GM12872 (cell line): ENCODE measurements at regions not wholly inside any gene's neighbourhood (a gene's known extent, or its start where the extent isn't known, plus 50 kb on each side); places are given as distances from the start of the nearest gene placed in this dataset.

Experiments used
- TF ChIP-seq, protein P1 (sequence below): IDR thresholded peaks from 3 replicates; pipeline ENCODE4 v1.5.1; 2011; ENCODE audit warnings: low read depth, mild to moderate bottlenecking, low read length, moderate library complexity; ENCODE audit not compliant: insufficient read depth

- TF ChIP-seq, protein P1, sequence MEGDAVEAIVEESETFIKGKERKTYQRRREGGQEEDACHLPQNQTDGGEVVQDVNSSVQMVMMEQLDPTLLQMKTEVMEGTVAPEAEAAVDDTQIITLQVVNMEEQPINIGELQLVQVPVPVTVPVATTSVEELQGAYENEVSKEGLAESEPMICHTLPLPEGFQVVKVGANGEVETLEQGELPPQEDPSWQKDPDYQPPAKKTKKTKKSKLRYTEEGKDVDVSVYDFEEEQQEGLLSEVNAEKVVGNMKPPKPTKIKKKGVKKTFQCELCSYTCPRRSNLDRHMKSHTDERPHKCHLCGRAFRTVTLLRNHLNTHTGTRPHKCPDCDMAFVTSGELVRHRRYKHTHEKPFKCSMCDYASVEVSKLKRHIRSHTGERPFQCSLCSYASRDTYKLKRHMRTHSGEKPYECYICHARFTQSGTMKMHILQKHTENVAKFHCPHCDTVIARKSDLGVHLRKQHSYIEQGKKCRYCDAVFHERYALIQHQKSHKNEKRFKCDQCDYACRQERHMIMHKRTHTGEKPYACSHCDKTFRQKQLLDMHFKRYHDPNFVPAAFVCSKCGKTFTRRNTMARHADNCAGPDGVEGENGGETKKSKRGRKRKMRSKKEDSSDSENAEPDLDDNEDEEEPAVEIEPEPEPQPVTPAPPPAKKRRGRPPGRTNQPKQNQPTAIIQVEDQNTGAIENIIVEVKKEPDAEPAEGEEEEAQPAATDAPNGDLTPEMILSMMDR: no peak
Observed at GRCh38 chr16:29315916-29316517, 90.5 kb downstream of the NPIPB11 start.

DNA sequence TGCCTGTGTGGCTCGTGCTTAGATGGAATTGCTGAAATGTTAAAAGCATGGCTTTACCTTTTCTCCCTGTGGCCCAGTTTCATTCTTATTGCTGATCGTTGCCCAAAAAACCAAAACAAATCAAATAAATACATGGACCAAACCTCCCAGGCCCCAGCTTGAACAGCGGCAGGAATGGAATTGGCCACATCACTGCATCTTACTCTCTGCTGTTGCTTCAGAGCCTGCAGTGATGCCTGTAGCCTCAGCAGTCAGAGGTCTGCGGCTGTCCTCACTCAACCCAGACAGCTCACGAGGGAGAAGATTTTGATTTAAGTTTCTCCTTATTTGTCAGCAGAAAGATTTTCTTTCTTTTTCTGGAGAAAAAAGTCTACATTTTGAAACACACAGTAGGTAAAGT is 91.5 kb downstream of the NPIPB11 start:
- TF ChIP-seq, protein P1: no peak

DNA sequence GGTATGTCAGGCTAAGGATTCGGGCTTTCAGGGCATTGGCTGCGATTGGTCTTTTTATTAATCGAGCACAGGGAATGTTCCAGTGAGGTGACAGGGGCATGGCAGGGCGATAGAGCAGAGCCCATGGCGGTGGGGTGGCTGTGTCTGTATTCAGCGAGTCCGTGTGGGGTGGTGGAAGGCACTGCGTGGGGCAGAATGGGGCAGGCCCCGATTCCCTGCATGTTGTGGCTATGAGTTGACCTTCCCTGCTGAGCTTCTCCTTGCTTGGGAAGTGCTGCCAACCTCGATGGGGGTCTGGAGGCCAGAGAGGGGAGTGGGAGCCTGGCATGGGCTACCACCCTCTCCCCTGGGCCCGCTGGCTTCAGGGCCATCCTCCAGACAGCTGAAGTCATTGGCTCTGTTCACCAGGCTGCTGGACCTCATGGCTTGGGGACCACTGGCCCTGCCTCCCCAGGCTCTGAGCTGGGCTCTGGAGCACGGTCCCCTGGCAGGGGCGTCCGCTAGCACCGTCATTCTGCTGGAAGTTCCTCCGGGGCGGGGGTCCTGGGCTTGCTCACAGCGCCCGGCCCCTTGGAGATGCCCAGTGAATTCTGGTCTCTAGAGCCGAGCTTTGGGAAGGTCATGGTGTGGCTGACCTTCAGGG is 92.1 kb downstream of the NPIPB11 start:
- TF ChIP-seq, protein P1: no peak

DNA sequence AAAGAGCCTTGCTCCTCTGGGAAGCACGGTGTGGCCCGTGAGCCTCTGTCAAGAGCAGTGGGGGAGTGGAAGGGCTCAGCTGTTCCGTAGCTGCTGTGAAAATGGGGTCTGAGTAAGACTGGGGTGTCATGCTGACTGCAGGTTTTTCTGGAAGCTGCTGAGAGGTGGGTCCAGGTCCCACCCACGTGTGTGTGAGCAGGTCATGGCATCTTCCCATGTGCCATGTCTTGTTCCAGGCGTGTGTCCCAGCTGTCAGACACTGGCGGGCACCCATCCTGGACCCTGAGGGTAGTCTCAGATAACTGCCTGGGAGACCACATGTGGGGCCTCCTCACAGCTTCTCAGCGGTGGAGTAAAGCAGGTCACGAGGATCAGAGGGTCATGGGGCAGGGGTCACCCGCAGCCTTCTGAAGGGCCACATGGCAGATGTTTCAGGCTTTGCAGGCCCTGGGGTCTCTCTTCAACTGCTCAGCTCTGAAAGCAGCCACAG is 92.9 kb downstream of the NPIPB11 start:
- TF ChIP-seq, protein P1: no peak

GRCh38 chr16:29312835-29313558 is 93.5 kb downstream of the NPIPB11 start:
- TF ChIP-seq, protein P1: no peak

GRCh38 chr16:29311461-29312344 is 94.8 kb downstream of the NPIPB11 start:
- TF ChIP-seq, protein P1: no peak
